Inferior parietal cortex (tissue), 1 donor: ENCODE measurements at regions not wholly inside any gene's neighbourhood (a gene's known extent, or its start where the extent isn't known, plus 50 kb on each side); places are given as distances from the start of the nearest gene placed in this dataset.
"Not testable (repeated sequence)": the region's sequence is repeated elsewhere in the genome, so short reads cannot be mapped to it uniquely, and the experiment has no call there.

Source experiments
- DNase-seq: peaks from one replicate; pipeline ENCODE4 v3.0.0-alpha.2; 2016; ENCODE audit errors: extremely low spot score

DNA sequence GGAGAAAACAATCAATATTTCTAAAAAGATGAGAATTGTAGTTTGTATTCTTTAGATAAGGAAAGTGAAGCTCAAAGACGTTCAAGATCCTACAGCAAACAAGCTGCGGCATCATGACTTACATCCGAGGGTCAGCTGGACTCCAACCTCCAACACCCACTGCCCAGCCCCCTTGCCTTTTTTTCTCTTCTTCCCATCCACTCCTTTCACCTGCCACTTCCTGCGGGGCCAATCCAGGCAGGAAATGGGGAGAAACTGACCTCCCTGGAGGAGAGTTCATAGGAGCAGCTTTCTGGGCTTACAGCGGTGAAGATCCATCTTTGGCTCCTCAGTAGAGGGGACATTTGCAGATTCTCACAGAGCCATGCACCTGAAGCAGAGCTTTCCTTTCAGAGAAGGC lies 361.5 kb downstream of the PTPRU start:
- no peak for DNase-seq

DNA sequence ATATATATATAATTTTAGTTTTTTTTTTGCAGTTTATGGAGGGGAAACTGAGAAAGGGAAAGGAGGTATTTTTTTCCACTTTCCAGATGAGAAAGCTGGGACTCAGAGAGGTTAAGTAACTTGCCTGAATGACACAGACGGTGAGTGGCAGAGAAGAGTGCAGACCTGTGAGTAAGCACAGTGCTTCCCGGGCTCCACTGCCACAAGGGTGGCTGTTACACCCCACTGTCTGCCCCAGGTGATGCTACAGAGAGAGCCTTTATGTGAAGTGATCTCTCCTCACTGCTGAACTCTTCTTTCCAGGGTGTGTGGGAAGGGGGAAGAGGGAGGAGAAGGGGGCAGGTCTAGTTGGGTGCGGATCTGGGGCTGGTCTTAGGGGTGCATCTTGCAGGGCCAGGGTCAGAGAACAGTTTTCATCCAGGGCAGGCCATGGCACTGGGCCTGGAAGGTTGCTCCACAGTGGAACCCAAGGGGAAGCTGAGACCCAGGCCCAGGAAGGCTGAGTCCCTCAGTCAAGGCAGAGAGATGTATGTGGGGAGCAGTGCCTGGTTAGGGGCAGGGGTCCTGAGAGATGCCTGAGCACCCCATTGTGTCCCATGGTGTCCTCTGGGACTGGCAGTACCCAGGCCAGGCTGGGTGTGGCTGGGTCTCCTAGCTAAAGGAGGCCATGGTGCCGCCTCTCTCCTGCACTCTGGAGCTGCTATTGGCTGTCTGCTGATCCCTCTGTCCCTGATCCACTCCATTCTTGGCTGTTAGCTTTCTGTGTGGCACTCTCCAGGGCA lies 357.5 kb downstream of the PTPRU start:
- no peak for DNase-seq

DNA sequence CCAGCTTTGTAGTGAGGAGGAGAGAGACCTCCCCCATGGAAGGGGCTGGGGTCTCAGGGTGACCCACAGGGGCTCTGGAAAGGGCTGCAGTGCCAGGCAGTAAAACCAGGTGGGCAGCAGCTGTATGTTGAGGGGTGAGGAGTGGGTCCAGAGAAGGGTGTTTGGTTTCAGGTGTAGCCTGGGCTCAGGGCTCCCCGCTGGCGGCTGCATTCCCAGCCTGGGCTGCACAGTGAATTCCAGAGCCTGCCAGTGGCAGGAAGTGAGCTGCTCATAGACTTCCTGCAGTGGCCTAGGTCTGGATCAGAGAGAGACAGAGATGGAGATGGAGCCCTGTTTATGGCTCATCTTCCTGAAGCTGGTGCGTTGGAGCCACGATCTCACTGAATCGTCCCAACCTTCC lies 356.4 kb downstream of the PTPRU start:
- DNase-seq: no peak

DNA sequence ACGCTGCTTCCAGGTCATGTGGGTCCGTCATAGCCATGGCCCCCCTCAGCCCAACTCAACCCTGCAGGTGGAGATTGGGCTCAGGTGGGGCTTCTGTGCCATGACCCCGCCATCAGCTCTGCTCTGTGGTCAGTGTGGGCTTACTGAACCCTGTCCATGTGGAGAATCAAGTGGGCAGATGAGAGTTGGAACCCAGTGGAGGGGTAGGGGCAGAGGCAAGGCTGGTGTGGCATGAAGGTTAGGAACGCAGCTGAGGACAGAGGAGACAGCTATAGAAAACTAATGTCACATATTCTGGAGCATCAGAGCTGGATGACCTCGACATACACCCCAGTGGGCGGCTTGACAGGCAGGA lies 355.9 kb downstream of the PTPRU start:
- DNase-seq: no peak

DNA sequence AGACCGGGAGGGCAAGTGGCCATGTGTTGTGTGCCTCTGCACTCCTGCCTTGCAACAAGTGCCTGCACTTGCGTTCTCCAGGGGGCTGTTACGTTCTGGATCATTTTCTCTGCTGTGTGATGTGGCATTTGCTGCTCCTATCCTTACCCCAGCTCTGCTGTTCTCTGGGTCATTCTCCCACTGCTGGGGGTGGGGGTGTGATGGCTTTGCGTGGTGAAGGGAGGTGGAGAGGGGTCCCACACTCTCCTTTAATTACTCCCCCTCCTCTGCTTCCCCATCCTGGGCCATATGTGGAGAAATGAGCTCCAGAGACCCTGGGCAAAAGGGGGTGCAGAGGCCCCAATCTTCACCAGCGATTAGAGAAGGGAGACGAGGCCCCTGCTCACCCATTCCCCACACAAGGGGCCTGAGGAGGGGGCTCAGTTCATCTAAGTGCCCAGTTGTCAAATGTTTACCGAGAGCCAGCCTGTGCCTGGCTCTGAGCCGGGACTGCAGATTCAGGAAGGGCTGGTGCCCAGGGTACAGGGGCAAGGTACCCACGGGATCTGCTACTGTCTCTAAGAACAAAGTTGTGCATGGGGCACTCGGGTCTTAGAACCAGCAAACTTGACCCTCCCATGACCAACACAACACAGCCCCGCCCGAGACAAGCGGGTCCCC lies 355.4 kb downstream of the PTPRU start:
- DNase-seq: no peak

DNA sequence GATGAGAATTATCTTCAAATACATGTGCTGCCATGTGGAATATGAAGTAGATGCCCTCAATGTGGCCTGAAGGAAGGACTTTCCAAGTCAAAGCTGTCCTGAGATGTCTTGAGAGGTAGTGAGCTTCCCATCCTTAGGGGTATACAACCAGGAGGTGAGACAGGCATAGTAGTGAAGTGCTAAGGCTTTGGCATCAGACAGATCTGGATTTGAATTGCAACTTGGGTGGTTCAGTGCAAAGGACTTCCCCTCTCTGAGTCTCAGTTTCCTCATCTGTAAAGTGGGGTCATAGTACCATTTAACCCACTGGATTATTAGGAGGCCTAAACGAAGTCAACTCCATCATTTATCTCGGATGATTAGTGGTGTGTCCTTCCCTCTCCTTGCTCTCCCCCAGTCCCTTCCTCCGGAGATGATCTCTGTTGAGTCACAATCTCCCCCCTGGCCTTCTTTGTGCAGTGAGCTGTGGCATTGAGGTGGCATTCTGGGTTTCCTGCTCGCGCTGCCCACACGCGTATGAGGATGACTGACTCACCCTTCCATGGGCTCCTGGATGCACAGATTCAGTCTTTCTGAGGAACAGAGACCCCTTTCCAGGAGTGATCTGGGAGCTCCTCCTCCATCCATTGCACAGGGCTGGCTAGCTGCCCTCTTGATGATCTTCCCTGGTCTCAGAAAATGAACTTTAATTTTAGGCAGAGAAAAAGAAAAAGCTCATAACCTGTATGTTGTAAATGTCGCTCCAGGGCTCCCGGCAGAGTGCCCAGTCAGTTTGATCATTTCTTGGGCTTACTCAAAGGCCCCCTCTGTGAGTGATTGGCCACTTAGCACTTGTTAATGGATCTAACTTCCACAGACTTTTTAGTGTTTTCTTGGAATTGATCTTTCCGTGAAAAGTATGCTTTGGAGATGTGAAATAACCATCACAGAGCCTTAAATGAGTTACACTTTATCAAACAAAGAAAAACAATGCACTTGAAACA lies 354.6 kb downstream of the PTPRU start:
- DNase-seq: no peak

DNA sequence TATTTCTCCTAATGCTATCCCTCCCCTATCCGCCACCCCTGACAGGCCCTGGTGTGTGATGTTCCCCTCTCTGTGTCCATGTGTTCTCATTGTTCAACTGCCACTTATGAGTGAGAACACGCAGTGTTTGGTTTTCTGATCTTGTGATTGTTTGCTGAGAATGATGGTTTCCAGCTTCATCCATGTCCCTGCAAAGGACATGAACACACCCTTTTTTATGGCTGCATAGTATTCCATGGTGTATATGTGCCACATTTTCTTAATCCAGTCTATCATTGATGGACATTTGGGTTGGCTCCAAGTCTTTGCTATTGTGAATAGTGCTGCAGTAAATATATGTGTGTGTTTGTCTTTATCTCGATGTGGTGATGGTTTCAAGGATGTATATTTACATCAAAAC lies 353.4 kb downstream of the PTPRU start:
- not testable (repeated sequence) for DNase-seq

DNA sequence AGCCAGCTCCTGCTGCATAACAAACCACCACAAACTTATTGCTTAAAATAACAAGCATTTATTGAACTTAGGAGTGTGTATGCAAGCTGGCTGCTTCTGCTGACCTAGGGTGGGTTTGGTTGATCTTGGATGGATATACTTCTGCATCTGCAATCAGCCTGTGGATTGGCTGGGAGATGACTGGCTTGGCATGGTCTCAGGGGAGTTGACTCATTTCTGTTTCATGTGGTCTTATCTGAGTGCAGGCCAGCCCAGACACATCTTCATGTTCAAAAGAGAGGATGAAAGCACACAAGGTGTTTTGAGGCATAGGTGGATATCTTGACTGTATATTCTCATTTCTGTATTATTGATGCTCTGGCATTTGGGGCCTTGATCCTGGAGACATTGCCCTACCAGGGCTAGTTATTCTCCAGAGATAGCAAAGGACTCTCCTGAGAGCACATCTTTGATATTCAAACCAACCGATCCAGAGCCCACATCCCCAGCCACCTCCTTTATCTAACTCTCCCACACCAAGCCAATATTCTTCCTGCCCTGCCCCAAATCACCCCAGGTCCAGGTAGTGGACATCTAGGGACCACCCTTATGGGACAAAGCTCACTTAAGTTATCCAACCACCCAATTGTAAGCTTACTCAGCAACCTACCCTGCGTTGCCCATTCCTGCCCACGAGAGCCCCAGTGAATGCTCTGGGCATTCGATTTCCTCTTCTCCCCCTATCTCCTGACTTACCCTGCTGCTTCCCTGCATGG lies 350.8 kb downstream of the PTPRU start:
- no peak for DNase-seq

DNA sequence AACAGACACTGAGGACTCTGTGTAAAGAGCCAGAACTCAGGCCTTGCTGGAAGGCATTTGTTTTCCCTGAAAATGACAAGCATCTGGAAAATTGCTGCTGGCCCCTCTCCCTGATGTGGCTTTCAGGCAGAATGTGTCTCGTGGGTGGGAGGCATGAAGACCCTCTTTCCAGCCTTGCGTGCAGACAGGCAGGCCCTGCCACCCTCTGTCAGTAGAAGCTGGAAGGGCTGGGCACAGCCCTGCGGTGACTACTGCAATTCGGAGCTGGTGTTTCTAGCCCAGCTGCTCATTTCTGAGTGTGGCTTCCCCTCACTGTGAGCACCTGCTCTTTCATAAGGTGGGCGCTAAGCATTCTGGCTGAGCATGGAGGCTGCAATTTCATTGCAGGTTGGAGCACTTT lies 349.9 kb downstream of the PTPRU start:
- no peak for DNase-seq

DNA sequence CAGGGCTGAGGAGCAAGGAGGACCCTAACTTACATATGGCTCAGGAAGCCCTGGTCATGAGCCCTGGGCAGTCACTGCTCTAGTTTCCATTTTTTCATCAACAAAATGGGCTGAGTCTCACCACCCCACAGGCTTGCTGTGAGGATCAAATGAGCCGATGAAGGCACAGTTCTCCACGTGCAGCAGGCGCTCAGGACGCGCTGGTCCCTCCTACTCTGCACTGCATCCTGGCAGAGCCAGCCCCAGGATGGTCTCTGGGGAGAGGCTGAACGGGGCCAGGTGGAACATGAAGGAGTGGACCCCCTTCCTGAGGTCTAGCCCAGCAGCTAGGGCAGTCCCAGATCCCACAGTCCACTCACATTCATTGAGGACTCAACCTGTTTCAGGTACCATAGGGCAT lies 349.3 kb downstream of the PTPRU start:
- DNase-seq: no peak

DNA sequence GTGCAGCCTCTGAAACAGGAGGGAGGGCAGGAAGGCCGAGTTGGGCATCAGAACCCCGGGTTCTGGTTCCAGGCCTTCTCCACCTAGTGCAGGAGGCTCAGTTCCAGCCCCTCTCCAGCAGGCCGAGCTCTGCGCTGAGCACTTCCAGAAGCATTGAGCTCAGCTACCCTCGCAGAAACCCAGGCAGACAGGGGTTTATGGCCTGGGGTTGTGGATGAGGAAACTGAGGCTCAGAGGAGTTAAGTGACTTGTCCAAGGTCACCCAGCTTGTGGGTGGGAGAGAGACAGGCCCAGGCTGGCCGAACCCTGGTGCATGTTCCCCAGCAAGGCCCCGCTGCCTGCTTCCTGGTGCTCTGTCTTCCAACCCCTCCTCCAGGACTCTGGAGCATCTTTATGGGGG lies 348.9 kb downstream of the PTPRU start:
- no peak for DNase-seq

DNA sequence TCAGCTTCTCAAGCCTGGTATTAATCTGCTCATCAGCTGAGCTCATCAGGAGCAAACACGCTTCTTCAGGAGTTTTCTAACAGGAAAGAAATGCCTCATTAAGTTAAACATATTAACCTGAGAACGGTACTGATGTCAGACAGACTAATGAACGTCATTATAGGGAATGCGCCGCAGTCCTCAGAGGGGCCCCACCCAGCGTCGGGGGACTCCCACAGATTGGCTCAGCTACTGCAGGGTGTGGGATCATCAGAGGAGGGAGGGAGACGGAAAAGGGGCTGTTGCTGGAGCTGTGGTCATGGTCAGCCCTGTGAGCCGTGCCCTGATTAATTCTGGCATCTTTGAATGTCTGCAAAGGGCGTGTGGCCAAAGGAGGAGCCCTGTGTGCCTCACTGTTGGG lies 348.5 kb downstream of the PTPRU start:
- DNase-seq: no peak

DNA sequence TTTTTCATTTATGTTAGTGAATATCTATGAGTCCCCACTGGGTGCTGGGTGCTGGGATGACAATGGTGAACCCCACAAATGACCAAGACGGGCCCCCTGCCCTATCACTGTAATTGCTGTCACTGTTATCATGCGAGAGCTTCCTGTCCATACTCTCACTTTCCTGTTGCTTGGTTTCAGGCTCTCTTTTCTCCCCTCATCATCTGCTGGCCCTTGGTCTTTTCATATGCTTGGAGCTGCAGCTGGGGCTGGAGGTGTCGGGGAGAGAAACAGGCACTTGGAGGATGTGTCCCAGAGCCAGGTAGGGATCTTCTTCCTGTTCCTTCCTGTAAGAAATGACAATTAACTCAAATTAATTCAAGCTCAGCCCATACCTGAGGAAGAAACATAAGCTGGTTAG lies 348.0 kb downstream of the PTPRU start:
- DNase-seq: no peak

DNA sequence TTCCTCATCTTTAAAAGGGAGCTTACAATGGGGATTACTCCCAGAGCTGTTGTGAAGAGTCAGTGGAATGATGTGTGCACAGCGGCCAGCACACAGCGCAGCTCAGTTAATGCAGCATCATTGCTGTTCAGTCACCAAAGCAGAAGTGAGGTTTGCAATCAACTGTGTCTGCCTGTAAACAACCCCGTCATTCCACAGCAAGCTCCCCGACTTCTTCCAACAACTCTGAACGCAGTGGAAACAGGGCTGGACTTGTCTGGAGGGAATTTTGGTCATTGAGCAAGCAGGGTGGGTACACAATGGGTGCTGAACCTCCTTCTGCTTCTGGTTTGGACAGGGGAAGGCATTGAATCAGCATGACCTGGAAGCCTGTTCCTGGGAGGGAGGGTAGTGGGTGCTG lies 347.4 kb downstream of the PTPRU start:
- DNase-seq: no peak

DNA sequence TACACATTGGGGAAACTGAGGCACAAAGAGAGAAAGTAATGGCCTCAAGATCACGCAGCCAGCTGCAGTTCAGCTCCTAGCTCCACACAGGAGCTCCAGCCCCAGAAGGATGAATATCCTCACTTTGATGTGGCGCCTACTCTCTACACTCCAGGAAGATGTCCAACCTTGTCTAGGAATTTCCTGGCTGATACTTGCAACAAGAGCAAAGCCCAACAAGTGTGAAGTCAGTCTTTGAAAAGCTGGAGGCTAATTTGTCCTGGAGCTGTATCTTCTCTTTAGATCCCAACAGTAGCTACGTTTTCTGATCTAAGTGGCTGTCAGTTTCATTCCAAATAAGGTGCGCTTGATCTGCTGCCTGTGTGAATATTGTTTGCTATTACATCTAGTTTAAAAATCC lies 344.9 kb downstream of the PTPRU start:
- no peak for DNase-seq

DNA sequence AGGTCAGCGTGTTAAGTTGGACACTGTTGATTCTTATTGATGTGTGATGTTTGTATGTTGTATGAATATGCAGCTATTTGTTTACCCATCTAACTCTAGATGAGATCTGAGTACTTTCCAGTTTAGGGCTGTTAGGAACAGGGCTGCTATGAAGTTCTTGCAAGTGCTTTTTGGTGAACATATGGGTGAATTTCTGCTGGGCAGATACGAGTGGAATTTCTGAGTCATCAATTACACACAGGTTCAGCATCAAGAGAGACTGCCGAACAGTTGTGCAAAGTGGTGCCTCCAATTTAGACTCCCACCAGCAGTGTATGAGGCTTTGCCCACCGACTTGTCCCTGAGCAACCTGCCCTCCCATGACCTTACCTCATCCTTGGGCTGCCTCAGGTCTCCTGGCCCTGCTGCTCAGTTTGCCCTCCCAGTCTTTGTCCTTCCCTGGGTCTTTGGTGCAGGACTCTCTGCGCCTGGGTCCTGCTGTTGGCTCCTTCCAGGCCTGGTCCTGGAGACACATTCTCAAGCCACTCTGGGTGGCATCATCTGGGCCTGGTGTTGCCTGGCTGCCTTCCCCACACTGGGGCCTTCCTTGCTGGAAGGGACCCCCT lies 343.6 kb downstream of the PTPRU start:
- peak; percentile 8 for DNase-seq

DNA sequence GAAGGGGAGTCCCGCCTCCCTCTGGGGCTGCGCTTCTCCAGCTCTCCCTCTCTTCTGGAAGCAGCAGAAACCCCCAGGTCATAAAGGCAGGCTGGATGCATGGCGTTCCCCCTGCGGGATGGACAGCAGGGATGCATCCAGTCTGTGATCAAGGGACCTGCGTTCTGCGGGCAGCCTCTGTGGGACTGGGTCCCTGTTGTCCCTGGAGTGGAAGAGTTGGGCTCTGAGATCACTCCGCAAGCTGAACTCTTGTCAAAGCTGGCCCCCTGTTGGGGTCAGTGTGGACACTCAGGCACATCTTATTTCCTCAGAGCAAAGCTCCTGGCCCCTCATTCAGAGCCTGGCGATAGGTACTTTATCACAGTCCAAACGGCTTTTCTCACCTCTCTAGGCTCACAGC lies 341.2 kb downstream of the PTPRU start:
- no peak for DNase-seq

DNA sequence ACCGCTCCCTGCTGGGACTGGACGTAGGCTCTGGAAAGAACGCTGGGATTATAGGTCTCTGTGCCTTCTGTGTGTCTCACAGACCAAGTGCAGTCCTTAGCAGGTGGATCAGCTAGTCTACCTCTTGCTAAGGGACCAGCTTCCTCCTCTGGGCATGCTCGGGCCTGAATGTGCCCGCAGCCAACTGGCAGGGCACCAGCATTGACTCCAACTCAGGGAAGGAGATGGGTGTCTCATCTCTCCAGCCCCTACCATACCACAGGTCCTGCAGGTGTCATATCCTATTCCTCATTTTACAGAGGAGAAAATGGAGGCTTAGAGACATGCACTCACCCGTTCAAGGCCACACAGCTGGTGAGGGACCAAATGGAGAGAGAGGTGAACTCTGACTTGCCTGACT lies 340.2 kb downstream of the PTPRU start:
- DNase-seq: no peak

DNA sequence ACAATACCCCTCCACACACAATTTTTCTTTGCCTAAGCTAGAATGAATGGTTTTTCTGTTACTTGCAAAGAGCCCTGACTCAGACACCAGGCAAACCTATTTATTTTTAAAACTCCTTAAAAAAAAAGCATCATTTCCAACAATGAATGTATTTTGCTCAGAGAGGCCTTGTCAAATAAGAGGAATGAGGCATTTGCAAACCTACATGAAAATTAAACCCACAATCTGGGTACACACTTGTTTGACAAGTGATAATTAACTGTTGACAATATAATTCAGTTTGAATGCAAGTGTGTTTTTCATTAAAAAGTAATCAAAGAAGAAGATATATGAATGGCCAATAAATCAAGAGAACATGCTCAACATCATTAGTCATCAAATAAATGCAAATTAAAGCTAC lies 339.5 kb downstream of the PTPRU start:
- DNase-seq: no peak

DNA sequence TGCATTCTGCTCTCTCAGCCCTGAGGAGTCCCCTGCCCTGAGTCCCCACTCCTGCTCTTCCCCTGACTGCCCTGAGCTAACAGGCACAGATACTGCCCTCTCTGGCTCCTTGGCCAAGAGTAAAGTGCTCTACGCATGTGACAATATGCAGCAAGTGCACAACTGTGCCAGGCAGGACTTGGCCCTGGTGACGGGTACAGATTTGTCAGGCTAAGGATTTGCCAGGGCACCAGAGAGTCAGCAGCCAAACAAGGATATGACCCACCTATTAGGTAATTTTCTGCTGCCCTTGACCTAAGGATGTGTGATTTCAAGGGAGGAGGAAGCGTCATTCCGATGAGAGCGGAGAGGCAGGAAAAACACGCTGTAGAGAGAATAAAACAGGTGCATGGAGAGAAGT lies 339.0 kb downstream of the PTPRU start:
- no peak for DNase-seq

DNA sequence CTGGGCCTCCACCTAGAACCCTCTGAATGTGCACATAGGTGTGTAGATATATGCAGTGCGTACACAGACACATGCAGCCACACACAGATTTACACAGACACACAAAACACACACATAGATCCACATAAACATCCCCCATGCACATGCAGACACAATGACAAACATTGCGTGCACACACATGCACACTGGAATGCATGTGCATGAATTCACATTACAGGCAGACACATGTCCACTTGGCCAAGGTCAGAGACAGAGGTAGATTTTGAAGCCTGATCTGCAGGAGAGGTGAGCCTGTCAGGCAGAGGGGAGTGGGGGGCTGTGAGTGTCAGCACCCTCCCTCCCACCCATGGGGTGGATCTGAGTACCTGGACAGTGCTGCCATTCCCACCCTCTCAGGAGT lies 338.5 kb downstream of the PTPRU start:
- no peak for DNase-seq
